Kidney epithelial cell (primary cell): ENCODE measurements at regions not wholly inside any gene's neighbourhood (a gene's known extent, or its start where the extent isn't known, plus 50 kb on each side); places are given as distances from the start of the nearest gene placed in this dataset.

ENCODE experiments used
- DNase-seq: peaks from one replicate; pipeline ENCODE4 v3.0.0-alpha.2; 2010; ENCODE audit warnings: low read depth
- H3K27me3 ChIP-seq: 2 replicates; pipeline ENCODE4 v1.6.0; 2011; ENCODE audit warnings: low read length; ENCODE audit not compliant: control insufficient read depth, insufficient read depth
- H3K36me3 ChIP-seq: 2 replicates; pipeline ENCODE4 v1.5.1; 2011; ENCODE audit warnings: low read length; ENCODE audit not compliant: control insufficient read depth, insufficient read depth
- H3K4me3 ChIP-seq: 2 replicates; pipeline ENCODE4 v1.5.1; 2011; ENCODE audit warnings: low read depth, mild to moderate bottlenecking, control low read depth, low read length
- TF ChIP-seq, protein P1 (sequence below): IDR thresholded peaks from 2 replicates; pipeline ENCODE4 v1.5.1; 2011; ENCODE audit warnings: mild to moderate bottlenecking, moderate library complexity, low read length, control low read depth, inconsistent platforms; ENCODE audit not compliant: insufficient read depth, poor library complexity, severe bottlenecking

DNA sequence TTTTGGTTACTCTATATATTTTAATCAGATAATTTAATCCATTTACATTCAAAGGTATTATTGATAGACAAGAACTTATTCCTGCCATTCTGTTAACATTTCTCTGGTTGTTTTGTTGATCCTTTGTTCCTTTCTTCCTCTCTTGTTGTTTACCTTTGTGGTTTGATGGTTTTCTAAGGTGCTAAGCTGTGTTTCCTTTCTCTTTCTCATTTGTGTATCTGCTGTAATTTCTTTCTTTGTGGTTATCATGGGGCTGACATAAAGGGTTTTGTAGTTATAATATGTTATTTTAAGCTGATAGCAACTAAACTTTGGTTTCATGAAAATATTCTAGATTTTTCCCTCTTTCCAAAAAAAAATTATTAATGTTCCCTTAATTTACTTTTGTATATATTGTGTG, 179.2 kb downstream of the NDUFA10 start:
- Histone ChIP-seq H3K4me3 (no peak overlapping the region), H3K27me3 (no peaks in the 10 kb centered on the region), H3K36me3 (no peaks in the 10 kb centered on the region)
- no peak for DNase-seq
- TF ChIP-seq, protein P1, sequence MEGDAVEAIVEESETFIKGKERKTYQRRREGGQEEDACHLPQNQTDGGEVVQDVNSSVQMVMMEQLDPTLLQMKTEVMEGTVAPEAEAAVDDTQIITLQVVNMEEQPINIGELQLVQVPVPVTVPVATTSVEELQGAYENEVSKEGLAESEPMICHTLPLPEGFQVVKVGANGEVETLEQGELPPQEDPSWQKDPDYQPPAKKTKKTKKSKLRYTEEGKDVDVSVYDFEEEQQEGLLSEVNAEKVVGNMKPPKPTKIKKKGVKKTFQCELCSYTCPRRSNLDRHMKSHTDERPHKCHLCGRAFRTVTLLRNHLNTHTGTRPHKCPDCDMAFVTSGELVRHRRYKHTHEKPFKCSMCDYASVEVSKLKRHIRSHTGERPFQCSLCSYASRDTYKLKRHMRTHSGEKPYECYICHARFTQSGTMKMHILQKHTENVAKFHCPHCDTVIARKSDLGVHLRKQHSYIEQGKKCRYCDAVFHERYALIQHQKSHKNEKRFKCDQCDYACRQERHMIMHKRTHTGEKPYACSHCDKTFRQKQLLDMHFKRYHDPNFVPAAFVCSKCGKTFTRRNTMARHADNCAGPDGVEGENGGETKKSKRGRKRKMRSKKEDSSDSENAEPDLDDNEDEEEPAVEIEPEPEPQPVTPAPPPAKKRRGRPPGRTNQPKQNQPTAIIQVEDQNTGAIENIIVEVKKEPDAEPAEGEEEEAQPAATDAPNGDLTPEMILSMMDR = no peak

DNA sequence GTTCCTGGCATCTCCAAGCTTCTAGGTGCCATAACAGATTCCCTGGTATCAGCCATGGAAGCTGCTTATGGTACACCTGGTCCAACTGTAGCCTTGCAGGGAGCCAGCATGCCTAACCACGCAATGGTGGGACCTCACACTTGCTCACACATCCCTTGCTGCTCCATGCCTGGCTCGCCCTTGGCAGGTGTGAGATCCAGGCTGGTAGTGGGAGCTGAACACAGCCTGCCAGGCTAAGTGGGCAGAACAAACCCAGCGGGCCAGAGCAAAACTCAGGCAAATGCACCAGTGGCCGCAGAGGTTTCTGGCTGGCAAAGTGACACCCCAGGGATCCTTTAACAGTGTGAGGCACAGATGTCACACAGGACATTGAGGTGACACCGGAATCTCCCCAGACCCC, 185.8 kb downstream of the NDUFA10 start:
- H3K27me3 ChIP-seq = no peaks in the 10 kb centered on the region
- no peaks in the 10 kb centered on the region for H3K36me3 ChIP-seq
- TF ChIP-seq, protein P1 = no peak
- no peak overlapping the region for H3K4me3 ChIP-seq
- no peak for DNase-seq

DNA sequence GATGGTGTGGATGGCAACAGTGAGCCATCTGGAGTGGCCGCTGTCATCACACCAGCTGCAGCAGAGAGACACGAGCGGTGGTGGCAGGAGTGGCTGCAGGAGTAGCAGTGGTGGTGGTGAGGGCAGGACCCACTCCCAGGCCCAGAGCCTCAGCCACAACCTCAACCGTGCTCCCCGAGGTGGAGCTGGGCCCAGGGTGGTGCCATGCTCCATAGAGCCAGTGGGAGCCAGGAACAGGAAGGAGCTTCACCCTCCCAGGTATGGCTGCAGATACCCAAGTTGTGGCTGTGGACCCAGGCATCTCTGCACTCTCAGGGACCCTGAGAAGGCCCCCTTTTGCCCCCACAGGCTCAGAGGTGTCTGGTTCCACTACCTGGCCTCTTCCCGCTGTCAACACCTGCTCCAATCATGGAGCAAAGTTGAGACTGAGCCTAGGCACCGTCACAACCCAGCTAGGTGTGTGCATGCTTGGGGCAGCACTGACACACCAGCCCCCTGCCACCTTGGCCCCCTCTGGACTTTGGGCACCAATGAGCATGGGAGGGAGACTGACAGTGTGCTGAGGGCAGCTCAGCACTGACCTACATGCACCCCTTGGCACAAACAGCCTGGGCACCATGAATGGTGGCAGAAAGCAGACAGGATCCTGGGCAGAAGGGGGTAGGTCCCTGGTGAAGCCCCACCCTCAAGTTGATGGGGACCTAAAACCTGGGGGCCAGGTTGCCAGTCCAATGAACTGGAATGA, 188.9 kb downstream of the NDUFA10 start:
- no peak for DNase-seq
- no peak overlapping the region for H3K4me3 ChIP-seq
- no peaks in the 10 kb centered on the region for H3K36me3 ChIP-seq
- TF ChIP-seq, protein P1 = no peak
- no peaks in the 10 kb centered on the region for H3K27me3 ChIP-seq

DNA sequence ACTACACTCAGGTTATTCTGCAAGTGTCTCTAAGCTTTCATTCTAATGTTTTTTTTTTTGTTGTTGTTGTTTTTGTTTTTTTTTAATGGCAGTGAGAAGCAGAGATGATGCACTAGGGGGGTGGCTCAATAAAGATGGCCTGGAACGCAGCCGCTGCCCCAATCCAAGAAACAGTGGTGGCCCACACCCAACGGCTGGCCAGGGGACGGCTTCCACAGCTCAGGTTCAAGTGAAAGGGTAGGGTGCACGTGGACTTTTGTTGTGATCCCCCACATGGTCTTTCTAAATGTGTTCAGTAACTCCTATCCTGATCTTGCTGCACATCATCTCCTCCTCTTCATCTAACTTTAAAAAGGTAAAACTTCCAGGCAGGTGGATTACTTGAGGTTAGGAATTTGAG, 190.1 kb downstream of the NDUFA10 start:
- no peak overlapping the region for H3K4me3 ChIP-seq
- H3K36me3 ChIP-seq = no peaks in the 10 kb centered on the region
- H3K27me3 ChIP-seq = no peaks in the 10 kb centered on the region
- TF ChIP-seq, protein P1 = no peak
- no peak for DNase-seq

GRCh38 chr2:239834143-239834542, 191.0 kb downstream of the NDUFA10 start:
- H3K27me3 ChIP-seq = no peaks in the 10 kb centered on the region
- no peak overlapping the region for H3K4me3 ChIP-seq
- H3K36me3 ChIP-seq = no peaks in the 10 kb centered on the region
- DNase-seq = no peak
- TF ChIP-seq, protein P1 = no peak

- no peaks in the 10 kb centered on the region for H3K36me3 ChIP-seq
- TF ChIP-seq, protein P1 = no peak
- DNase-seq = no peak
- no peak overlapping the region for H3K4me3 ChIP-seq
- no peaks in the 10 kb centered on the region for H3K27me3 ChIP-seq
Observed at GRCh38 chr2:239833269-239834109, 191.7 kb downstream of the NDUFA10 start.
